Muscle of leg (tissue), 3 donors: ENCODE measurements at regions not wholly inside any gene's neighbourhood (a gene's known extent, or its start where the extent isn't known, plus 50 kb on each side); places are given as distances from the start of the nearest gene placed in this dataset.
A peak's percentile ranks its signal among the peaks of the same experiment; 100 is the strongest.

ENCODE experiments used
- DNase-seq: peaks from one replicate; pipeline ENCODE4 v3.0.0; 2013
- H3K27ac ChIP-seq: one replicate; pipeline ENCODE4 v1.5.1; 2013; ENCODE audit warnings: mild to moderate bottlenecking, low read length, control low read depth
- H3K27me3 ChIP-seq: one replicate; pipeline ENCODE4 v1.6.1; 2013; ENCODE audit warnings: low read length; ENCODE audit not compliant: control insufficient read depth, insufficient read depth
- H3K36me3 ChIP-seq: one replicate; pipeline ENCODE4 v1.6.1; 2013; ENCODE audit warnings: low read length; ENCODE audit not compliant: control insufficient read depth, insufficient read depth
- H3K4me1 ChIP-seq: one replicate; pipeline ENCODE4 v1.6.1; 2013; ENCODE audit warnings: low read length; ENCODE audit not compliant: control insufficient read depth, insufficient read depth
- H3K4me3 ChIP-seq: one replicate; pipeline ENCODE4 v1.5.1; 2013; ENCODE audit warnings: low read length, control low read depth
- H3K9me3 ChIP-seq: replicated peaks from 2 replicates; pipeline ENCODE4 v1.6.1; 2013; ENCODE audit warnings: low read depth, low read length; ENCODE audit not compliant: control insufficient read depth
- WGBS: methylation state at CpG from one replicate; pipeline ENCODE4 v1.1.5; 2013; ENCODE audit warnings: missing lambda C conversion rate; ENCODE audit not compliant: insufficient coverage; 5-methylcytosine and 5-hydroxymethylcytosine counted together

DNA sequence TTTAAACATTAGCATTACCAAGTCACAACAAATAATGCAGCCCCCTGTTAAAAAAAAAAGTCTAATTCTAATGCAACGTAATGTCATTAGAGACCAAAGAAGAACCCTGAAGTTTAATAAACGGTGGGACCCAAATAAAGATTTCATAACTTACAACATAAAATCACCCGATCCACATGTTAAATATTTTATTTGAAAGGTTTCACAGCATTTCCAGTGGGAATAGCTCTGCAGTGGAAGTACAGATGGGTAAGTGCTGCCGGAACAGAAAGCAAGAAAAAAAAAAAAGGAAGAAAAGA, 320.6 kb upstream of the ZMIZ1 start:
- H3K27me3 ChIP-seq = peaks cover 18% of the 10 kb centered on the region
- DNase-seq = no peak
- H3K4me1 ChIP-seq = peaks cover 31% of the 10 kb centered on the region
- H3K4me3 ChIP-seq = no peak overlapping the region
- no peaks in the 10 kb centered on the region for H3K9me3 ChIP-seq
- WGBS = 50% methylated on average over 1 of the region's 4 CpGs
- H3K36me3 ChIP-seq = no peaks in the 10 kb centered on the region
- no peak overlapping the region for H3K27ac ChIP-seq

GRCh38 chr10:78749200-78749599, 319.6 kb upstream of the ZMIZ1 start:
- H3K27ac ChIP-seq = no peak overlapping the region
- no peak for DNase-seq
- H3K9me3 ChIP-seq = no peaks in the 10 kb centered on the region
- no peak overlapping the region for H3K4me3 ChIP-seq
- no peaks in the 10 kb centered on the region for H3K36me3 ChIP-seq
- WGBS = no CpG with 5 or more reads among the region's 1 CpG
- H3K27me3 ChIP-seq = peaks cover 25% of the 10 kb centered on the region
- H3K4me1 ChIP-seq = peaks cover 24% of the 10 kb centered on the region

DNA sequence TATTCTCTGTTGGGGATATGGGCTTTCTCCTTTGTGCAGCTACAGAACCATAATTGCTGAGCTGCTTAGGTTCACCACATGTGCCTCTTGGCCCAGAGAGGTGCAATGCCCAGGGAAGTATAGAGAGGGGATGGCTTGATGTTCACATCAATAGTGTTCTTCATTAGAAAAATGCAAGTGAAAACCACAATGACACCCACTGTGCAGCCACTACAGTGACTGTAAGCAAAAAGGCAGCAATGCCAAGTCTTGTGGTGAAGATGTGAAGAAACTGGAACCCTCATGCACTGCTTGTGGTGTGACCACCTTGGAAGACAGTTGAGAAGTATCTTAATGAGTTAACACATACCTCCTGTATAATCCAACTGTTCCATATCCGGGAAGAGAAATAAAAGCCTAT, 318.9 kb upstream of the ZMIZ1 start:
- no peak for DNase-seq
- Histone ChIP-seq H3K4me3 (no peak overlapping the region), H3K27ac (no peak overlapping the region), H3K36me3 (no peaks in the 10 kb centered on the region), H3K27me3 (peaks cover 30% of the 10 kb centered on the region), H3K4me1 (peaks cover 24% of the 10 kb centered on the region), H3K9me3 (no peaks in the 10 kb centered on the region)
- no CpG with 5 or more reads among the region's 1 CpG for WGBS

DNA sequence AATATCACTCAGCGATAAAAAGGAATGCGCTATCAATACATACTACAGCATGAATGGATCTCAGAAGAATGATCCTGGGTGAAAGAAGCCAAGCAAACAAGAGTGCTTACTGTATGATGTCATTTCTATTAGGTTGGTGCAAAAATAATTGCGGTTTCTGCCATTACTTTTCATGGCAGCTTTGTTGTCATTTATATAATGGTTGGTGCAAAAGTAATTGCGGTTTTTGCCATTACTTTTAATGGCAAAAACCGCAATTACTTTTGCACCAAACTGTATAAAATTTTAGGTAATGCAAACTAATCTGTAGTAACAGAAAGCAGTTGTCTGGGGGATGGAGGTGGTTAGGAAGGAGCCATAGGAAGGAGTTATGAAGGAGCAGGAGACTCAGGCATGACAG, 318.3 kb upstream of the ZMIZ1 start:
- peaks cover 24% of the 10 kb centered on the region for H3K4me1 ChIP-seq
- H3K4me3 ChIP-seq = no peak overlapping the region
- H3K27ac ChIP-seq = no peak overlapping the region
- no peaks in the 10 kb centered on the region for H3K36me3 ChIP-seq
- peaks cover 29% of the 10 kb centered on the region for H3K27me3 ChIP-seq
- H3K9me3 ChIP-seq = no peaks in the 10 kb centered on the region
- WGBS = no CpG with 5 or more reads among the region's 5 CpGs
- DNase-seq = no peak

- DNase-seq = no peak
- no peak overlapping the region for H3K27ac ChIP-seq
- H3K4me1 ChIP-seq = peaks cover 22% of the 10 kb centered on the region
- WGBS = 80% methylated on average over 4 of the region's 9 CpGs
- no peaks in the 10 kb centered on the region for H3K36me3 ChIP-seq
- peaks cover 29% of the 10 kb centered on the region for H3K27me3 ChIP-seq
- no peak overlapping the region for H3K4me3 ChIP-seq
- no peaks in the 10 kb centered on the region for H3K9me3 ChIP-seq
These were observed 317.1 kb upstream of the ZMIZ1 start for GRCh38 chr10:78751716-78752115.

DNA sequence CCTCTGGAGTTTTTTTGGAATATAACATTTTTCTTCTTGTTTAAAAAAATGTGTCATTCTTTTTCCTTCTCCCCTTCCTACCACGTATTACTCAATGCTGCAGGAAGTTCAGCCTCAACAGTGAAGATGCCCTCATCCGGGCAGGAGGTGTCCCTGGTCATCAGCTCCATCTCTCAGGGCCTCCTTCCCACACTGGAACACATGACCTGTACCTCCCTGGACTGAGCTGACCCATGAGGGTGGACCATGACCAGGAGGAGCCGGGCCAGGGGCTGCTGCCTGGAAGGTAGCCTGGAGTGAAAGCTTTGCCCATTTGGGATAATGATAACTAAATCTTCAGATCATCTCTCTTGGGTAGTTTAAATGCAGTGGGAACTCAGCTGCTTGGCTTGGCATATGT, 316.5 kb upstream of the ZMIZ1 start:
- no peaks in the 10 kb centered on the region for H3K36me3 ChIP-seq
- H3K27me3 ChIP-seq = peaks cover 29% of the 10 kb centered on the region
- H3K4me3 ChIP-seq = no peak overlapping the region
- peaks cover 26% of the 10 kb centered on the region for H3K4me1 ChIP-seq
- no peak overlapping the region for H3K27ac ChIP-seq
- 53% methylated on average over 3 of the region's 3 CpGs for WGBS
- H3K9me3 ChIP-seq = no peaks in the 10 kb centered on the region
- no peak for DNase-seq

- H3K27me3 ChIP-seq = peaks cover 33% of the 10 kb centered on the region
- H3K4me1 ChIP-seq = peaks cover 29% of the 10 kb centered on the region
- H3K4me3 ChIP-seq = no peak overlapping the region
- H3K9me3 ChIP-seq = no peaks in the 10 kb centered on the region
- WGBS = 100% methylated on average over 2 of the region's 4 CpGs
- no peak overlapping the region for H3K27ac ChIP-seq
- H3K36me3 ChIP-seq = no peaks in the 10 kb centered on the region
- no peak for DNase-seq
These were observed 316.1 kb upstream of the ZMIZ1 start for GRCh38 chr10:78752708-78753107.

DNA sequence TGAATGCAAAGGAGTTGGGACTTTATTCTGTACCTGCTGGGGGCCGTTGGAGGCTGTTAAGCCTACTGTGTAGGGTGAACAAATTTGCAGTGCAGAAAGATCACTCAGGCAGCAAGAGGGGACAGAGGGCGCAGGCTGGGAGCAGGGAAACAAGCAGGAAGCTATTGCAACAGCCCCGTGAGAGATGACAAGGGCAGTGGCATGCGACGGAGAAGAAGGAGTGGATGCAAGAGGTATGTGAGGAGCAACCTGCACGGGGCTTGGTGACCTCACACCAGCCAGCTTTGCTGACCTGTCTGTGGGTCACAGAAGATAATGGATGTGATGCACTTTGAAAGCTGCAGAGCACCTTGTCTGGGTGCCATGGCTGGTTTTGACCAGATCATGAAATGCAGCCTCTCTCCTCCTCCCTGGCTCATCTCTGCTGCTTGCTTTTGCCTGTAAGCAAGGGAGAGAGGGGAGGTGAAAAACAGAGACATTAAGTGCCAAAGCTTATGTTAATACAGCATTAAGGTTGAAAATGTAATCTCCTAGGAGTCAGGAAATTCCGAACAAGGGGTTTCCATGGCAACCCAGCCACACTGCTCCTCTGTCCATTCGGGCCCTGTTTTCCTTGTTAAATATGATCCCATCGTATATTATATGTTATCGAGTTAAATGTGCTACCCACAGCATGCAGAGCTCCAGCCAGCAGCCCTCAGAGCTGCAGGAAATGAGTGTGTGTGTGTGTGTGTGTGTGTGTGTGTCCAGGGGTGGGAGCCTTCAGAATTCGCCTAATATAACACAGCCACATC, 314.3 kb upstream of the ZMIZ1 start:
- no peaks in the 10 kb centered on the region for H3K9me3 ChIP-seq
- H3K27me3 ChIP-seq = peaks cover 39% of the 10 kb centered on the region
- no peaks in the 10 kb centered on the region for H3K36me3 ChIP-seq
- WGBS = 51% methylated on average over 6 of the region's 11 CpGs
- no peak overlapping the region for H3K27ac ChIP-seq
- DNase-seq = peak; percentile 87
- peaks cover 30% of the 10 kb centered on the region for H3K4me1 ChIP-seq
- no peak overlapping the region for H3K4me3 ChIP-seq

- H3K4me1 ChIP-seq = peaks cover 30% of the 10 kb centered on the region
- H3K27me3 ChIP-seq = peaks cover 39% of the 10 kb centered on the region
- 25% methylated on average over 2 of the region's 12 CpGs for WGBS
These were observed 313.6 kb upstream of the ZMIZ1 start for GRCh38 chr10:78755063-78755701.

DNA sequence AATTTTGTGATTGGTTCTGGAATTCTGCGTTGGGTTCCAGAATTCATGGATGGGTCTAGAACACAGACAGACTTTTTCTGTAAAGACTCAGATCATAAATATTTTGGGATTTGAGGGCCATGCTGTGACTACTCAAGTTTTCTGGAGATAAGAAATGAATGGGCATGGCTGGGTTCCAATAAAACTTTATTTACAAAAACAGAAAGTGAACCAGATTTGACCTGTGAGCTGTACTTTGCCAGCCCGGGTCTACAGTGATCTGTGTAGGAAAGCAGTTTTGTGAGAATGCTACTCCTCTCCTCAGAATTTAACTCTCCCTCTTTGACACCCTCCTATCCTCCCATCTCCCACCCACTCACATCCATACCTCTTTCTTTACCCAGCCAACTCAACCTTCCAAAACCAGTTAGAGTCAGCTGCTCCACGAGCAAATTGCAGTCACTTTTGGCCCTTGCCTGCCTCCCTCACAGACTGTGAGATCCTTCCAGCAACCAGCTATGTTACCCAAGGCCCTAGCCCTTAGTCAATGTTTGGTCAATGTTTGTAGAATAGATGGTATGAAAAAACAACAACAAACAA, 312.8 kb upstream of the ZMIZ1 start:
- Histone ChIP-seq H3K4me3 (no peak overlapping the region), H3K36me3 (no peaks in the 10 kb centered on the region), H3K27ac (no peak overlapping the region), H3K27me3 (peaks cover 42% of the 10 kb centered on the region), H3K4me1 (peaks cover 30% of the 10 kb centered on the region), H3K9me3 (no peaks in the 10 kb centered on the region)
- no peak for DNase-seq
- WGBS = no CpG with 5 or more reads among the region's 3 CpGs

More at GRCh38 chr10:78755063-78755701, 313.6 kb upstream of the ZMIZ1 start:
- Histone ChIP-seq H3K9me3 (no peaks in the 10 kb centered on the region), H3K27ac (peak overlapping the region; percentile 31), H3K4me3 (no peak overlapping the region), H3K36me3 (no peaks in the 10 kb centered on the region)
- peak; percentile 61 for DNase-seq
